ENCODE measurements at regions not wholly inside any gene's neighbourhood (a gene's known extent, or its start where the extent isn't known, plus 50 kb on each side); places are given as distances from the start of the nearest gene placed in this dataset.

DNA sequence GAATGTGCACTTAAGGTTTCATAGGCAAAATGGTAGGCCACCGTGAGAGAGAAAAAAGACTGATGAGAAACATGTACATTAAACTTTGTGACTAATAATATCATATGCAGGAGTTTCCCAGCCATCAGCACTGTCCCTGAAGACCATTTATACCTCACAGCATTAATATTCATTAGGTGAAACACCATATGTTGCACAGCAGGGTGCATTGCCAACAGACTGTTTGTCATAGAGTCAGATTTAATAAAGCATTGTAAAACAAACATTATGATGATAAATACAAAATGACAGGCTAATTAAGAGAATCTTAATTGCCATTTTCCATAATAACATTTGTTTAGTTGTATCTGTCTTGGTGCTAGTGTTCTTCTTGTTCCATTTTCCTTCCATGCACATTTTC lies 578.3 kb downstream of the EPHA3 start:
- DNase-seq, result no peak
- H3K36me3 Mint-ChIP-seq (ENCODE audit: low read depth), result no peaks in the 10 kb centered on the region
- H3K27ac Mint-ChIP-seq, result no peak overlapping the region
- peaks cover 9% of the 10 kb centered on the region for H3K9me3 Mint-ChIP-seq
- TF ChIP-seq, protein P1, sequence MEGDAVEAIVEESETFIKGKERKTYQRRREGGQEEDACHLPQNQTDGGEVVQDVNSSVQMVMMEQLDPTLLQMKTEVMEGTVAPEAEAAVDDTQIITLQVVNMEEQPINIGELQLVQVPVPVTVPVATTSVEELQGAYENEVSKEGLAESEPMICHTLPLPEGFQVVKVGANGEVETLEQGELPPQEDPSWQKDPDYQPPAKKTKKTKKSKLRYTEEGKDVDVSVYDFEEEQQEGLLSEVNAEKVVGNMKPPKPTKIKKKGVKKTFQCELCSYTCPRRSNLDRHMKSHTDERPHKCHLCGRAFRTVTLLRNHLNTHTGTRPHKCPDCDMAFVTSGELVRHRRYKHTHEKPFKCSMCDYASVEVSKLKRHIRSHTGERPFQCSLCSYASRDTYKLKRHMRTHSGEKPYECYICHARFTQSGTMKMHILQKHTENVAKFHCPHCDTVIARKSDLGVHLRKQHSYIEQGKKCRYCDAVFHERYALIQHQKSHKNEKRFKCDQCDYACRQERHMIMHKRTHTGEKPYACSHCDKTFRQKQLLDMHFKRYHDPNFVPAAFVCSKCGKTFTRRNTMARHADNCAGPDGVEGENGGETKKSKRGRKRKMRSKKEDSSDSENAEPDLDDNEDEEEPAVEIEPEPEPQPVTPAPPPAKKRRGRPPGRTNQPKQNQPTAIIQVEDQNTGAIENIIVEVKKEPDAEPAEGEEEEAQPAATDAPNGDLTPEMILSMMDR (IDR thresholded peaks at IDR 0.05), result no peak
- no peaks in the 10 kb centered on the region for H3K4me1 Mint-ChIP-seq (ENCODE audit: low read depth)
- no peak overlapping the region for H3K4me3 Mint-ChIP-seq
- H3K27me3 Mint-ChIP-seq (ENCODE audit: insufficient read depth), result no peaks in the 10 kb centered on the region

DNA sequence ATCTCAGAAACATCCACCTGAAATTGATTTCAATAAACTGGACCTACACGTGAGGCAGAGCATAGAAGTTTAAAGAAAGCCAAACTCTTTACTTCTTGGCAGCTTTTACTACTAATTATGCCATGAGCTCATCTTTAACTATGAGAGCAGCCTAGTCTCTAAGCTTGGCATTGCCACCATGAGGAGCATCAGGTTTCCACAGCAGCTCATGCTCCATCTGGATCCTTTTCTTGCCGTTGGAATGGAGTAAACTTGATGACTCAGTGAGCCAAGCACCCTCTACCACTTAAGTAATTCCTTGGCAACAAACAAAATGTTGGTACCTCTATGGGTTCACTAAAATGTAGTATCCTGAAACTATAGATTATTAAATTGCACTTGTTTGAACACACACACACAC lies 583.2 kb downstream of the EPHA3 start:
- TF ChIP-seq, protein P1 (IDR thresholded peaks at IDR 0.05), result no peak
- Mint-ChIP-seq H3K4me1 (ENCODE audit: low read depth) (no peaks in the 10 kb centered on the region), H3K27ac (no peak overlapping the region), H3K9me3 (peaks cover 14% of the 10 kb centered on the region), H3K36me3 (ENCODE audit: low read depth) (no peaks in the 10 kb centered on the region), H3K4me3 (no peak overlapping the region), H3K27me3 (ENCODE audit: insufficient read depth) (no peaks in the 10 kb centered on the region)
- no peak for DNase-seq

DNA sequence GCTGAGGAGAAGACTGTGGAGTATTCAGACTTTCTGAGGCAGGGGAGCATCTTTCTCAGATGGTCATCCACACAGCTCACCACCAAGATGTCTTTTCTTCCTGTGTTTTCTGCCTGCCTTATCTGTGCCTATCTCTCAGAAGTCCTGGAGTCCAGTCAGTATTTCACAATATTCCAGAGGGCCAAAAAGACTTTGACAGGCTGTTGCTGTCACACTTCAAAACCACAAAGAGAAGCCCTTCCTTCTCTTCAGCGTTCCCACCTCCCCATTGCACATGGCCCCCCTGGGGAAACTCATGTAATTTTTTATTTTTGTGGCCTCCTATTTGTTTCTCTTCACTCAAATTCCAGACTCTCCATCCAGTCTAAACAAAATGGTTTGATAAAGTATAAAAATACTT lies 585.2 kb downstream of the EPHA3 start:
- no peaks in the 10 kb centered on the region for H3K4me1 Mint-ChIP-seq (ENCODE audit: low read depth)
- peaks cover 21% of the 10 kb centered on the region for H3K9me3 Mint-ChIP-seq
- H3K27ac Mint-ChIP-seq, result no peak overlapping the region
- no peaks in the 10 kb centered on the region for H3K36me3 Mint-ChIP-seq (ENCODE audit: low read depth)
- no peak overlapping the region for H3K4me3 Mint-ChIP-seq
- TF ChIP-seq, protein P1 (IDR thresholded peaks at IDR 0.05), result no peak
- no peaks in the 10 kb centered on the region for H3K27me3 Mint-ChIP-seq (ENCODE audit: insufficient read depth)
- DNase-seq, result no peak

DNA sequence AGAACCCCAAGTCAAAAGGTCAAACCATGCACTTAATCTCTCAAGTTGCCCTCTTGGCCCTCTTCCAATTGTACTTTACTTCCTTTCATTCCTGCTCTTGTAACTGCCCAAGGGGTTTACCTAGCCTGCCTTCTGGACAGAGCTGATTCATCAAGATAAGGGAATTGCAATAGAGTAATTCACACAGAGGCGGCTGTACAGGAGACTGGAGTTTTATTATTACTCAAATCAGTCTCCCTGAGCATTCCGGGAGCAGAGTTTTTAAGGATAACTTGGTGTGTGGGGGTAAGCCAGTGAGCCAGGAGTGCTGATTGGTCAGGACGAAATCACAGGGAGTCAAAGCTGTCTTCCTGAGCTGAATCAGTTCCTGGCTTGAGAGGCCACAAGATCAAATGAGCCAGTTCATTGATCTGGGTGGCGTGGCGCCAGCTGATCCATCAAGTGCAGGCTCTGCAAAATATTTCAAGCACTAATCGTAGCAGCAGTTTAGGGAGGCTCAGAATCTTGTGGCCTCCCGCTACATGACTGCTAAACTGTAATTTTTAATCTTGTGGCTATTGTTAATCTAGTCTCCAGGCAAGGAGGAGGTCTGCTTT lies 590.0 kb downstream of the EPHA3 start:
- Mint-ChIP-seq H3K9me3 (peaks cover 58% of the 10 kb centered on the region), H3K36me3 (ENCODE audit: low read depth) (no peaks in the 10 kb centered on the region), H3K4me1 (ENCODE audit: low read depth) (no peaks in the 10 kb centered on the region), H3K27me3 (ENCODE audit: insufficient read depth) (no peaks in the 10 kb centered on the region), H3K4me3 (no peak overlapping the region), H3K27ac (no peak overlapping the region)
- TF ChIP-seq, protein P1 (IDR thresholded peaks at IDR 0.05), result no peak
- no peak for DNase-seq

DNA sequence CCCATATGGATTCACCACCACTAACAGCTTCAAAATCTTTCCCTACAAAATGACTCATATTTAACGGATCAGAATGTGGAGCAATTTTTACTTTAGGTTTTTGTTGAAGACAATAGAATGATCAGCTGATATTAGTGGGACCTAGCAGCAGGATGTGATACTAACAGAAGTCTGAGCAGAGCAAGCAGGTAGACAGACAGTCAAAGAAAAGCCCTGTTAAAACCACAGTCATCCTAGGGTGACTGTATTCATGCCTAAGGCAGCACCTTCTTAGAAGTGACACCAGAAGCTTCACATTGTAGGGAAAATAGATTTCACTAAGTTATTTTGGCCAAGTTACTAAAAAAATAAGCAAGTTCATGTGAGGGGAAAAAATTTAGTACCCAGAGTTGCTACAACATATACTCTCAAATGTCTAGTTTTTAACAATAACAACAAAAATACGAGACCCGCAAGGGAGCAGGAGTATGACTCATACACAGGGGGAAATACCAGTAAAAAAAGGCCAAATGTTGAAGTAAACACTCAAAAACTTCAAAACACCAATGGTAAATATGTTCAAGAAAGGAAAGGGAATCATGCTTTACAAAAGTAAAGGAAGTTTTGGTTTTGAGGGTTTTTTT lies 590.9 kb downstream of the EPHA3 start:
- Mint-ChIP-seq H3K27ac (no peak overlapping the region), H3K4me3 (no peak overlapping the region), H3K36me3 (ENCODE audit: low read depth) (no peaks in the 10 kb centered on the region), H3K4me1 (ENCODE audit: low read depth) (no peaks in the 10 kb centered on the region), H3K27me3 (ENCODE audit: insufficient read depth) (no peaks in the 10 kb centered on the region), H3K9me3 (peaks cover 59% of the 10 kb centered on the region)
- TF ChIP-seq, protein P1 (IDR thresholded peaks at IDR 0.05), result no peak
- DNase-seq, result no peak
